ENCODE measurements at regions not wholly inside any gene's neighbourhood (a gene's known extent, or its start where the extent isn't known, plus 50 kb on each side); places are given as distances from the start of the nearest gene placed in this dataset.

DNA sequence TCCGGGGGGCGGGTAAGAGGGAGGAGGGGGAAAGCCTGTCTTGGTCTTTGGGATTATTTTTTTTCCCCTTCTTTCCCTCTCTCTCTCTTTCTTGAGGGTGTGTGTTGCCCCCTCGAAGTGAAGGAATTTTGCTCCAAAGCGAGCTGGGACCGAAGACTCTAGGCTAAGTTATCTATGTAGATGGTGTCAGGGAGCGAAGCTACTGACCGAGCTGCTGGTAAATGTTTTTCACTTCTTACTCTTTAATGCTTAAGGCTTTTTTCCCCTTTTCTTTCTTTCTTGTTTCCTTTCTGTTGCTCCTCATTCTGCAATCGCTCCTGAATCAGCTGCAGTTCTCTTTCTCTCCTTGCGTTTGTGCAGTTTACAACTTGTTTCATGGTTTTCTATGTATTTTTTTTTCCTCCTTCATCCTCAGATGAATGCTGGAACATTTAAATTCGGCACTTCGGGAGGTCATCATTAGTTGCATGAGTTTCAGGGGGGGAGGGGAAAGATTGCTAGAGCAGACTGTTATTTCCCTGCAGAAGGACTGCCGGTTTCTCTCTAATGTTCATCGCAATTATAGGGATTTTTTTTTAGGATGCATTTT, 1312.0 kb upstream of the WWC1 start:
- Histone ChIP-seq H3K4me1 (ENCODE audit: control insufficient read depth, insufficient read depth, low read length) (peaks cover 6% of the 10 kb centered on the region), H3K9me3 (ENCODE audit: control insufficient read depth, low read depth, low read length) (no peaks in the 10 kb centered on the region), H3K27ac (ENCODE audit: low read length) (no peak overlapping the region), H3K4me3 (ENCODE audit: low read length) (peak overlapping the region; percentile 58), H3K27me3 (ENCODE audit: control insufficient read depth, insufficient read depth, low read length) (no peaks in the 10 kb centered on the region), H3K36me3 (ENCODE audit: control insufficient read depth, insufficient read depth, low read length) (no peaks in the 10 kb centered on the region)
- 0% methylated on average over 3 of the region's 13 CpGs for WGBS (ENCODE audit: insufficient coverage, low lambda C conversion rate)
- DNase-seq: no peak

DNA sequence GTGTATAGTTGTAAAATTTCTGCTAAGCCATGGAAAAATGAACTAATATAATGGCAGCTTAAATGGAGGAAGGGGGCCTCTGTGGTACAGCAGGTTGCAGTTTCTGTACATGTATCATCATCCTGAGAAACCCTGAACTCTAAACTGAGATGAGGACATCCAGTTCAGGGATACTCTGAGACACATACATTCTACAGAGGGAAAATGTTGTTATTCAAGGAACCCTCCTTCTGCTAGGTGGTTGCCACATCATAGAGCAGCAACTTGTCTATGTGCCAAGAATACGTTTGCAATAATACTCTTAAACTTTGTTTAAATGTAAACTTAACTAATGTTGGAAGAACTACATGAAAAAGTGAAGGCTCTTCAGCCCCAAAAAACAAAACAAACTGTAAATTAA, 1310.8 kb upstream of the WWC1 start:
- Histone ChIP-seq H3K27ac (ENCODE audit: low read length) (no peak overlapping the region), H3K4me3 (ENCODE audit: low read length) (no peak overlapping the region), H3K9me3 (ENCODE audit: control insufficient read depth, low read depth, low read length) (no peaks in the 10 kb centered on the region), H3K27me3 (ENCODE audit: control insufficient read depth, insufficient read depth, low read length) (no peaks in the 10 kb centered on the region), H3K4me1 (ENCODE audit: control insufficient read depth, insufficient read depth, low read length) (peaks cover 6% of the 10 kb centered on the region), H3K36me3 (ENCODE audit: control insufficient read depth, insufficient read depth, low read length) (no peaks in the 10 kb centered on the region)
- no peak for DNase-seq
- WGBS (ENCODE audit: insufficient coverage, low lambda C conversion rate): 83% methylated on average over 1 of the region's 1 CpG

DNA sequence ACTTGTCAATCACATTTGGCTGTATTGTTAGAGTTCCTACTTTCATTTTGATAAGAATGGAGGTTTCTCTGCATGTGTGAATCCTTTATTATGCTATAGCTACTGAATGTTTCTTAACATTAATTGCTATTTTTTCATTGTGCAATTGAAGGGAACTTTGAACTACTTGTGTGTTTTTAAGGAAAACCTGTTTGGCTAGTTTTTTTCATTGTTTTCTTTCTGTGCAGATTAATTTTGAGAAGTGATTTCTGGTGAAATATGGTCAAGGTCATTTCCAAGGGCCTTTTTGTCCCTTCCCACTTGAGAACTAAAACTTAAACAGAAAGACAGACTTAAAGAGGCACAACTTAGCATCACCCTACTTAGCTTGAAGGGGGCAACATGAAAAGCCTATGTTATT, 1309.2 kb upstream of the WWC1 start:
- Histone ChIP-seq H3K4me3 (ENCODE audit: low read length) (no peak overlapping the region), H3K4me1 (ENCODE audit: control insufficient read depth, insufficient read depth, low read length) (peaks cover 6% of the 10 kb centered on the region), H3K27me3 (ENCODE audit: control insufficient read depth, insufficient read depth, low read length) (no peaks in the 10 kb centered on the region), H3K27ac (ENCODE audit: low read length) (no peak overlapping the region), H3K36me3 (ENCODE audit: control insufficient read depth, insufficient read depth, low read length) (no peaks in the 10 kb centered on the region), H3K9me3 (ENCODE audit: control insufficient read depth, low read depth, low read length) (no peaks in the 10 kb centered on the region)
- peak; percentile 32 to 76 for DNase-seq

DNA sequence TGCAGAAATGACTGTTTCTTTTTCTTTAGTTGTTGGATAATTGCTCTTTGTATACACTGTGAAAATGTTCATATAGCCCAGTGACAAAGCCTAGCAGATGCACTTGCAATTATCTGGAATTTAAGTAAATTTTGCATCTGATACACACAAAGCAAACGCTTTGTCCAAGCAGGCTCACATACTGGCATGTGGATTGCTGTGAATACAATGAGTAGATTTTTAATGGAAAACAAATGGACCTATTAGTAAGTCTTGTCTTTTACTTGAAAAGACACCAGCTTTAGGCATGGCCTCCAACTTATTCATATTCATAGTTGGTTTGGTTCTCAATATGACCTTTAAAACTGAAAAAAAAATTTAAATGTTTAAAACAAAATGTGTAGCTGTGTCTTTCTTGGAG, 1299.8 kb upstream of the WWC1 start:
- Histone ChIP-seq H3K27me3 (ENCODE audit: control insufficient read depth, insufficient read depth, low read length) (no peaks in the 10 kb centered on the region), H3K27ac (ENCODE audit: low read length) (no peak overlapping the region), H3K4me1 (ENCODE audit: control insufficient read depth, insufficient read depth, low read length) (no peaks in the 10 kb centered on the region), H3K4me3 (ENCODE audit: low read length) (no peak overlapping the region), H3K36me3 (ENCODE audit: control insufficient read depth, insufficient read depth, low read length) (no peaks in the 10 kb centered on the region), H3K9me3 (ENCODE audit: control insufficient read depth, low read depth, low read length) (no peaks in the 10 kb centered on the region)
- no peak for DNase-seq
- WGBS (ENCODE audit: insufficient coverage, low lambda C conversion rate): no CpG with 5 or more reads among the region's 1 CpG

DNA sequence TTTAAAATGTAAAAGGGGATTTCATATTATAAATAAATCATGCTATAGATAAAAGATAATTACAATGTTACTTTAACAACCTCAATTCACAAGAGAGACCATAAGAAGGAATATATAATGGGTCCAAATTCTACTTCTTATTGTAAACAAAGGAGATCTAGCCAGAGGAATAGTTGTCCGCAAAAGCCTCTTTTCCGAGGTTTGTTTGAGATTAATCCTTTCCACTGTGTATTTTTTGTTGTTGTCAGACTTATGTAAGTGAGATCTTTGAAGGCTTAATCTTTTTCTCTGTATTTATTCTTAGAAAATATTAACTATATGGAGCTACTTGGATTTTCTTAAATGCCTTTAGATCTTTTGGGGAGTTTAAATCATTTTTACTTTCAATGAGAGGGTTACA, 1299.3 kb upstream of the WWC1 start:
- Histone ChIP-seq H3K27me3 (ENCODE audit: control insufficient read depth, insufficient read depth, low read length) (no peaks in the 10 kb centered on the region), H3K27ac (ENCODE audit: low read length) (no peak overlapping the region), H3K4me1 (ENCODE audit: control insufficient read depth, insufficient read depth, low read length) (no peaks in the 10 kb centered on the region), H3K4me3 (ENCODE audit: low read length) (no peak overlapping the region), H3K9me3 (ENCODE audit: control insufficient read depth, low read depth, low read length) (no peaks in the 10 kb centered on the region), H3K36me3 (ENCODE audit: control insufficient read depth, insufficient read depth, low read length) (no peaks in the 10 kb centered on the region)
- DNase-seq: no peak
- WGBS (ENCODE audit: insufficient coverage, low lambda C conversion rate): no CpG with 5 or more reads among the region's 2 CpGs

DNA sequence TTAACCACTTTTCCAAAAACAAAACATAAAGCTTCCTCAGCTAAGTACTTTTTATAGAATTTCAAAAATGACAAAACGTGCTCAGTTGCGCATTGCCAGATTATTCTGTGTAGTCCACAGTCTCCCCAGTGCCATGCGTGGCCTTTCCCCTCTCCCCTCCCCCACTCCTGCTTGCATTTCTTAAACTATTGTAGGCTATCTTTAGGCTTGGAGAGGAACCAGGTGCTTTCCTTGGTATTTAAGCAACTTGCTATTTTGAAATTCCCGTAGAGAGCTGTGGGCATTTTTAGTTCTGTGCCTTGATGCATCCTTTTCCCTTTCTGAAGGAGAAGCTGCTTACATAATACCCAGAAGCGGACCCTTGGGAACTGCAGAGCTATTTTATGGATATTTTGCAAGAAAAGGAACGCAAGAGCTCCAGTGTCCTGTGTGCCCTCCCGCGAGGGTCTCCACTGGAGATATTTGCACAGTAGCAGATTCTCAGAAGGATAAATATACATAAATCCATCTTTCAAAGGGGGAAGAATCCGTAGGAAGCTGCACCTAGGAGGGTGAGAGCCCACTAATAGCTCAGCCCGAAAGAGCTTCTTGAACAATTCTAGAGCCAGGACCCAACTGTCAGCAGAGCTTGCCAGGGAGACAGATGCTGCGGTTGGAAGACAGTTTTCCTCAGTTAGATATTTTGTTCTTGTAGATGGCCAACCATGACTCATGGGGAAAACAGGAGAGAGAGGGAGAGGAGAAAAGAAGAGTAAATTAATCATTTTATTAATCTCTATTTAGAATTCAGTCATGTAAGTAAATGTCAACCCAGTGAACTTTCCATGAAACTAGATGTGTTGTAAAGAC, 1298.3 kb upstream of the WWC1 start:
- H3K4me3 ChIP-seq (ENCODE audit: low read length): no peak overlapping the region
- H3K4me1 ChIP-seq (ENCODE audit: control insufficient read depth, insufficient read depth, low read length): no peaks in the 10 kb centered on the region
- H3K27ac ChIP-seq (ENCODE audit: low read length): no peak overlapping the region
- DNase-seq: no peak
- WGBS (ENCODE audit: insufficient coverage, low lambda C conversion rate): 100% methylated on average over 1 of the region's 11 CpGs
- no peaks in the 10 kb centered on the region for H3K36me3 ChIP-seq (ENCODE audit: control insufficient read depth, insufficient read depth, low read length)
- no peaks in the 10 kb centered on the region for H3K9me3 ChIP-seq (ENCODE audit: control insufficient read depth, low read depth, low read length)
- H3K27me3 ChIP-seq (ENCODE audit: control insufficient read depth, insufficient read depth, low read length): no peaks in the 10 kb centered on the region

DNA sequence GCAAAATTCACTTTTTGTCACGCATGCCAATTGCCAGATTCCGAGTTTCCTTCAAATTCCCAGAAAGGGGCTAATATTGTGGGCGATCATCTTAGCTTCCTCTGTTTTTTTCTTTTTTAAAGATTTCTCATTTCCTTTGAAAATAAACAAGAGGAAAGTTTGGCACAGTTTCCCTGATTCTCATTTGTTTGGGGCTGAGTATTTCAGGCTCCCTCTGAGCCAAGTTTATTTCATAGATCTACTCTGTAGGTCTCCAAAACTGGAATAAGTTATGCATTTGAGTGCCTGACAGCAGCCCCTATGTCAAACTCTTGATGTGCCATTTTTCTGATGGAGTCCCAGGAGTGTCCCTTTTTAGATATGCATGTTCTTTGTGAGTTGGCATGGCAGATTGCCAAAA, 1297.2 kb upstream of the WWC1 start:
- Histone ChIP-seq H3K4me1 (ENCODE audit: control insufficient read depth, insufficient read depth, low read length) (no peaks in the 10 kb centered on the region), H3K27me3 (ENCODE audit: control insufficient read depth, insufficient read depth, low read length) (no peaks in the 10 kb centered on the region), H3K4me3 (ENCODE audit: low read length) (no peak overlapping the region), H3K27ac (ENCODE audit: low read length) (no peak overlapping the region), H3K9me3 (ENCODE audit: control insufficient read depth, low read depth, low read length) (no peaks in the 10 kb centered on the region), H3K36me3 (ENCODE audit: control insufficient read depth, insufficient read depth, low read length) (no peaks in the 10 kb centered on the region)
- WGBS (ENCODE audit: insufficient coverage, low lambda C conversion rate): 78% methylated on average over 3 of the region's 3 CpGs
- DNase-seq: no peak

DNA sequence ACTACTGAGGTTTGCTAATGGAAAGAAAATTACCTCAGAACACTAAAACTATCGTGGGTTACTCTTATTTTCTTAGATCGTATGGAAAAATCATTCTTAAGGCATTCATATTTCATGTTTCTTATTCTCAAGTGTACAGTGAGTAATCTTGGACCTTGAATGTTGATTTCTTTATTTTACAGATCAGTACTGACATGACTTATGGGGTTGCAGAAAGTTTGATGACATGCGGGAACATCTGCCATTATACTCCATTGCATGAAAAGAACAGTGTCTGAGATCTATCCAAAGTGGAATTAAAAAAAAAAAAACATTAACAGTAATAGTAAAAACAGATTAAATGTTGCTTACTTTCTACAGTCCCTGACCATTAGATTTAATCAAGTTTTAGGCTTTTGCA, 1290.2 kb upstream of the WWC1 start:
- no peak overlapping the region for H3K4me3 ChIP-seq (ENCODE audit: low read length)
- DNase-seq: no peak
- no peaks in the 10 kb centered on the region for H3K4me1 ChIP-seq (ENCODE audit: control insufficient read depth, insufficient read depth, low read length)
- H3K36me3 ChIP-seq (ENCODE audit: control insufficient read depth, insufficient read depth, low read length): no peaks in the 10 kb centered on the region
- H3K9me3 ChIP-seq (ENCODE audit: control insufficient read depth, low read depth, low read length): no peaks in the 10 kb centered on the region
- no peaks in the 10 kb centered on the region for H3K27me3 ChIP-seq (ENCODE audit: control insufficient read depth, insufficient read depth, low read length)
- no peak overlapping the region for H3K27ac ChIP-seq (ENCODE audit: low read length)
- 100% methylated on average over 2 of the region's 3 CpGs for WGBS (ENCODE audit: insufficient coverage, low lambda C conversion rate)

DNA sequence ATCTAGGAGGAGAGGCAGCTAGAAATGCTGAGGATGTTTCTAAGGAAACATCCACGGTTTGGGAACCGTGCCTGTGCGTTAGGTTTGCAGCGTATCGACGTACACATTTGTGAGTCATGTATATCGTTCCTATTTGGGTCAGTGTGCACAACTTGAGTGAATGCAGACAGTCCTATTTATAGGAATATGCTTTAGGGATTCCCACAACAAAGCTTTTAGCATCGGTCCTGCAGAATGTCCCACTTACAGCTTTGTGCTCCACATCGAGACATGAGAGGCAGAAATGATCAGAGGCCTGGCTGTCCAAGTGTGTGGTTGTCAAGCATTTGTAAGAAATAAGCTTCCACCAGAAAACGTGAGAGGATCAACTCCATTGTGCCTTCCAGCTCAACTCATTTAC, 1282.7 kb upstream of the WWC1 start:
- H3K9me3 ChIP-seq (ENCODE audit: control insufficient read depth, low read depth, low read length): no peaks in the 10 kb centered on the region
- H3K27ac ChIP-seq (ENCODE audit: low read length): no peak overlapping the region
- H3K4me3 ChIP-seq (ENCODE audit: low read length): no peak overlapping the region
- H3K36me3 ChIP-seq (ENCODE audit: control insufficient read depth, insufficient read depth, low read length): no peaks in the 10 kb centered on the region
- DNase-seq: no peak
- WGBS (ENCODE audit: insufficient coverage, low lambda C conversion rate): no CpG with 5 or more reads among the region's 10 CpGs
- H3K27me3 ChIP-seq (ENCODE audit: control insufficient read depth, insufficient read depth, low read length): no peaks in the 10 kb centered on the region
- H3K4me1 ChIP-seq (ENCODE audit: control insufficient read depth, insufficient read depth, low read length): no peaks in the 10 kb centered on the region

DNA sequence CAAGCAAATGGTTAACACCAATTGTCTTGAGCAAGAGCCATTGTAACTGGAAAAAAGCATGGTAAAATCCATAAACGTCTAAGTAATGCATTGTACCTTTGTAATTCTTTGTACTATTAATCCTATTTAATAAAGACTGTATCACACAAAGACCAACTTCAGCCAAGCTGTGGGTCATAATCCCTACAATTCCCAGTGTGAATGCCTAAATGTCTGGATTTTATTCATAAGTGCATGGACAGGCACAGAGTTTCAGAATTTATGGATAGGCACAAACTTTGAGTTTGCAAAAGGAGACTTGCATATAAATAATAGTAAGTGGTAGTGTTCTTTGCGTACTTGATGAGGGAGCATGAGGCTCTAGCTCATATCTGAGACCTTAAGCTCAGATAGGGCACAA, 1280.2 kb upstream of the WWC1 start:
- no peaks in the 10 kb centered on the region for H3K4me1 ChIP-seq (ENCODE audit: control insufficient read depth, insufficient read depth, low read length)
- no peaks in the 10 kb centered on the region for H3K9me3 ChIP-seq (ENCODE audit: control insufficient read depth, low read depth, low read length)
- no peak overlapping the region for H3K27ac ChIP-seq (ENCODE audit: low read length)
- no peak for DNase-seq
- no CpG with 5 or more reads among the region's 2 CpGs for WGBS (ENCODE audit: insufficient coverage, low lambda C conversion rate)
- no peaks in the 10 kb centered on the region for H3K27me3 ChIP-seq (ENCODE audit: control insufficient read depth, insufficient read depth, low read length)
- H3K4me3 ChIP-seq (ENCODE audit: low read length): no peak overlapping the region
- no peaks in the 10 kb centered on the region for H3K36me3 ChIP-seq (ENCODE audit: control insufficient read depth, insufficient read depth, low read length)
